Ovary (tissue), 3 donors: ENCODE measurements at regions not wholly inside any gene's neighbourhood (a gene's known extent, or its start where the extent isn't known, plus 50 kb on each side); places are given as distances from the start of the nearest gene placed in this dataset.

Experiments used
- POLR2A ChIP-seq: fragments of 450-650 bp; IDR thresholded peaks from one replicate; pipeline ENCODE4 v1.6.1; 2017; ENCODE audit warnings: antibody characterized with exemption, mild to moderate bottlenecking, moderate library complexity
- TF ChIP-seq, protein P1 (sequence below), 3 donors: fragments of 450-650 bp in 2 of 3; fragments of 200-600 bp in 1 of 3; IDR thresholded peaks; one replicate each; pipeline versions ENCODE4 v1.5.1 to v1.8.0; 2016 to 2022; ENCODE audit warnings: antibody characterized with exemption in 3 of 3, mild to moderate bottlenecking in 1 of 3
- donor health status: DM: no; HTN: no; CAD: no.

DNA sequence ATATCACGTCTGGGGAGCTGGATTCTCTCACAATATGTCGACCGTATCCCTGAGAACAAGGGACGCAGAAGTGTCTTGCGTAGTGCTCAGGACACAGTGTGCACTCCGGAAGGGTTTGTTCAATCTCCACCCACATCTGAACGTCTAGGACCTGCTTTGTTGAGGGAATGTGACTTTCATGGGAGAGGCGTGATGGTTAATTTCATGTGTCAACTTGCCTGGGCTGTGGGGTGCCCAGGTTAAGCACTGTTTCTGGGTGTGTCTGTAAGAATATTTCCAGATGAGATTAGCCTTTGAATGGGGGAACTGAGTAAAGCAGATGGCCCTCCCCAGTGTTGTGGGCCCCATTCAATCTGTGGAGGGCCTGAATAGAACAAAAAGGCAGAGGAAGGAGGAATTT is 80.4 kb upstream of the SFMBT2 start:
- TF ChIP-seq, protein P1, sequence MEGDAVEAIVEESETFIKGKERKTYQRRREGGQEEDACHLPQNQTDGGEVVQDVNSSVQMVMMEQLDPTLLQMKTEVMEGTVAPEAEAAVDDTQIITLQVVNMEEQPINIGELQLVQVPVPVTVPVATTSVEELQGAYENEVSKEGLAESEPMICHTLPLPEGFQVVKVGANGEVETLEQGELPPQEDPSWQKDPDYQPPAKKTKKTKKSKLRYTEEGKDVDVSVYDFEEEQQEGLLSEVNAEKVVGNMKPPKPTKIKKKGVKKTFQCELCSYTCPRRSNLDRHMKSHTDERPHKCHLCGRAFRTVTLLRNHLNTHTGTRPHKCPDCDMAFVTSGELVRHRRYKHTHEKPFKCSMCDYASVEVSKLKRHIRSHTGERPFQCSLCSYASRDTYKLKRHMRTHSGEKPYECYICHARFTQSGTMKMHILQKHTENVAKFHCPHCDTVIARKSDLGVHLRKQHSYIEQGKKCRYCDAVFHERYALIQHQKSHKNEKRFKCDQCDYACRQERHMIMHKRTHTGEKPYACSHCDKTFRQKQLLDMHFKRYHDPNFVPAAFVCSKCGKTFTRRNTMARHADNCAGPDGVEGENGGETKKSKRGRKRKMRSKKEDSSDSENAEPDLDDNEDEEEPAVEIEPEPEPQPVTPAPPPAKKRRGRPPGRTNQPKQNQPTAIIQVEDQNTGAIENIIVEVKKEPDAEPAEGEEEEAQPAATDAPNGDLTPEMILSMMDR (IDR thresholded peaks at IDR 0.05), result no peak
- no peak for TF ChIP-seq POLR2A
